Activated CD4-positive, CD25-positive, alpha-beta regulatory T cell treated with anti-CD3 and anti-CD28 coated beads, Interleukin-2, amount 50 U/mL, for 24 hours (primary cell): ENCODE measurements at regions not wholly inside any gene's neighbourhood (a gene's known extent, or its start where the extent isn't known, plus 50 kb on each side); places are given as distances from the start of the nearest gene placed in this dataset.
A peak's percentile ranks its signal among the peaks of the same experiment; 100 is the strongest.

ENCODE experiments used
- ATAC-seq, 2 donors: fragments of 150-1000 bp; cut with Tn5 transposase; one replicate each; pipeline ENCODE4 v1.10.0; 2021; ENCODE audit warnings: mild to moderate bottlenecking in 1 of 2, moderate library complexity in 1 of 2

- no peak for ATAC-seq
These were observed 914.4 kb upstream of the TSPY4 start for GRCh38 chrY:8422906-8423305.

GRCh38 chrY:8426433-8426832 is 910.8 kb upstream of the TSPY4 start:
- ATAC-seq: no peak

GRCh38 chrY:8437510-8437909 is 899.8 kb upstream of the TSPY4 start:
- ATAC-seq: peak; percentile 35 to 45

- no peak for ATAC-seq
These were observed 895.2 kb upstream of the TSPY4 start for GRCh38 chrY:8442097-8442496.

- peak; percentile 58 to 85 for ATAC-seq
These were observed 884.3 kb upstream of the TSPY4 start for GRCh38 chrY:8452963-8453362.

GRCh38 chrY:8466813-8467212 is 870.5 kb upstream of the TSPY4 start:
- ATAC-seq: no peak

GRCh38 chrY:8470249-8470648 is 867.0 kb upstream of the TSPY4 start:
- ATAC-seq: no peak

- ATAC-seq: no peak
These were observed 858.1 kb upstream of the TSPY4 start for GRCh38 chrY:8479141-8479540.

- peak in 1 of 2 donors; percentile 33 for ATAC-seq
These were observed 848.3 kb upstream of the TSPY4 start for GRCh38 chrY:8488955-8489354.

GRCh38 chrY:8489880-8490630 is 847.2 kb upstream of the TSPY4 start:
- ATAC-seq: peak; percentile 60 to 81

GRCh38 chrY:8494396-8494795 is 842.9 kb upstream of the TSPY4 start:
- ATAC-seq: no peak

- ATAC-seq: no peak
These were observed 842.0 kb upstream of the TSPY4 start for GRCh38 chrY:8495243-8495642.

GRCh38 chrY:8500888-8501287 is 836.4 kb upstream of the TSPY4 start:
- no peak for ATAC-seq

GRCh38 chrY:8533468-8533867 is 803.8 kb upstream of the TSPY4 start:
- ATAC-seq: no peak

GRCh38 chrY:8535704-8536103 is 801.6 kb upstream of the TSPY4 start:
- peak; percentile 44 to 53 for ATAC-seq

- no peak for ATAC-seq
These were observed 801.0 kb upstream of the TSPY4 start for GRCh38 chrY:8536277-8536676.

GRCh38 chrY:8541306-8541705 is 796.0 kb upstream of the TSPY4 start:
- ATAC-seq: no peak

GRCh38 chrY:8544715-8545114 is 792.5 kb upstream of the TSPY4 start:
- ATAC-seq: no peak

GRCh38 chrY:8547931-8548330 is 789.3 kb upstream of the TSPY4 start:
- ATAC-seq: no peak

GRCh38 chrY:8551323-8551722 is 785.9 kb upstream of the TSPY4 start:
- ATAC-seq: no peak

- ATAC-seq: no peak
These were observed 785.0 kb upstream of the TSPY4 start for GRCh38 chrY:8552168-8552805.

- no peak for ATAC-seq
These were observed 783.6 kb upstream of the TSPY4 start for GRCh38 chrY:8553614-8554013.

GRCh38 chrY:8561385-8561784 is 775.9 kb upstream of the TSPY4 start:
- no peak for ATAC-seq

GRCh38 chrY:8562456-8563090 is 774.7 kb upstream of the TSPY4 start:
- no peak for ATAC-seq
